ENCODE measurements at regions not wholly inside any gene's neighbourhood (a gene's known extent, or its start where the extent isn't known, plus 50 kb on each side); places are given as distances from the start of the nearest gene placed in this dataset.

- TF ChIP-seq CTCF (IDR thresholded peaks at IDR 0.05; ENCODE audit: insufficient read depth, low read depth, low read length) (no peak), EZH2 (IDR thresholded peaks at IDR 0.05; ENCODE audit: insufficient read depth, low read length) (no peak)
Measured at GRCh38 chr9:84138541-84138940, 157.9 kb downstream of the RMI1 start.

Data from astrocyte (in vitro differentiated cells and primary cell).